CD4-positive, alpha-beta T cell (primary cell): ENCODE measurements at regions not wholly inside any gene's neighbourhood (a gene's known extent, or its start where the extent isn't known, plus 50 kb on each side); places are given as distances from the start of the nearest gene placed in this dataset.

Experiments
- ATAC-seq: fragments of 200-7000 bp; cut with Tn5 transposase; one replicate; pipeline ENCODE4 v1.10.0; 2022; ENCODE audit warnings: mild to moderate bottlenecking; ENCODE audit not compliant: poor library complexity
- CTCF ChIA-PET: fragments of 350-600 bp; sonication (Branson Sonifier 250); formaldehyde crosslinking; loops from one replicate; lab custom pipeline; 2021; ENCODE audit warnings: antibody characterized with exemption, inconsistent platforms; lab: Charles Lee
- POLR2A ChIA-PET: fragments of 350-600 bp; sonication (Branson Sonifier 250); formaldehyde crosslinking; loops from one replicate; lab custom pipeline; 2021; ENCODE audit warnings: antibody characterized with exemption, inconsistent platforms; lab: Charles Lee
- DNase-seq, 14 experiments: peaks; one replicate each; pipeline ENCODE4 v3.0.0-alpha.2; 2013 to 2020; ENCODE audit warnings: mixed read lengths in 2 of 14
- H3K27ac ChIP-seq, 2 donors: one replicate each; pipeline versions ENCODE4 v1.5.1 to v1.7.0; 2013; ENCODE audit warnings: low read length in 2 of 2, low read depth in 1 of 2, mild to moderate bottlenecking in 1 of 2
- H3K27me3 ChIP-seq, 2 experiments: 1 replicate in 1 of 2; 2 replicates in 1 of 2; pipeline versions ENCODE4 v1.6.1 to v1.7.0; 2013; ENCODE audit warnings: low read length in 2 of 2, control low read depth in 1 of 2, mild to moderate bottlenecking in 1 of 2, moderate library complexity in 1 of 2; ENCODE audit not compliant: insufficient read depth in 2 of 2, control insufficient read depth in 1 of 2
- H3K36me3 ChIP-seq: one replicate; pipeline ENCODE4 v1.6.1; 2013; ENCODE audit warnings: low read length, control low read depth; ENCODE audit not compliant: insufficient read depth
- H3K4me1 ChIP-seq: one replicate; pipeline ENCODE4 v1.6.1; 2013; ENCODE audit warnings: low read length, control low read depth; ENCODE audit not compliant: insufficient read depth
- H3K4me3 ChIP-seq: one replicate; pipeline ENCODE4 v1.5.1; 2013; ENCODE audit warnings: mild to moderate bottlenecking, low read length, moderate library complexity
- H3K9me3 ChIP-seq, 2 experiments: 1 replicate in 1 of 2; 2 replicates in 1 of 2; pipeline versions ENCODE4 v1.6.1 to v1.7.0; 2013; ENCODE audit warnings: low read length in 2 of 2, mild to moderate bottlenecking in 2 of 2, control low read depth in 1 of 2, moderate library complexity in 1 of 2; ENCODE audit not compliant: control insufficient read depth in 1 of 2, insufficient read depth in 1 of 2
- H3K27ac Mint-ChIP-seq: one replicate; pipeline ENCODE4 v1.8.0; 2020; ENCODE audit warnings: mixed read lengths
- H3K27me3 Mint-ChIP-seq: one replicate; pipeline ENCODE4 v1.8.0; 2021; ENCODE audit warnings: mixed read lengths
- H3K36me3 Mint-ChIP-seq: one replicate; pipeline ENCODE4 v1.8.0; 2021; ENCODE audit warnings: low read depth, mixed read lengths
- H3K4me1 Mint-ChIP-seq: one replicate; pipeline ENCODE4 v1.8.0; 2021; ENCODE audit warnings: low read depth, mixed read lengths
- H3K4me3 Mint-ChIP-seq: one replicate; pipeline ENCODE4 v1.8.0; 2020; ENCODE audit warnings: mild to moderate bottlenecking, mixed read lengths
- H3K9me3 Mint-ChIP-seq: one replicate; pipeline ENCODE4 v1.8.0; 2020; ENCODE audit warnings: mixed read lengths
- CTCF ChIP-seq: fragments of 200-600 bp; IDR thresholded peaks from one replicate; pipeline ENCODE4 v1.8.0; 2022; ENCODE audit warnings: antibody characterized with exemption, mild to moderate bottlenecking
- intact Hi-C, 2 experiments: fragments of 100-400 bp; cut with DNase I in 1 of 2; cut with micrococcal nuclease in 1 of 2; formaldehyde crosslinking; loops; one replicate each; pipeline versions ENCODE4 v1.15.1 to v1.9.0; 2023 to 2025; cut with DNase I, micrococcal nuclease

- Mint-ChIP-seq H3K27ac (no peak overlapping the region), H3K27me3 (no peaks in the 10 kb centered on the region), H3K4me3 (no peak overlapping the region), H3K9me3 (no peaks in the 10 kb centered on the region), H3K36me3 (no peaks in the 10 kb centered on the region), H3K4me1 (peaks cover 14% of the 10 kb centered on the region)
- no peaks in the 10 kb centered on the region for H3K27me3 ChIP-seq
- intact Hi-C loops, result no loop called here
- H3K36me3 ChIP-seq, result no peaks in the 10 kb centered on the region
- H3K4me3 ChIP-seq, result no peak overlapping the region
- ChIA-PET POLR2A (no interaction called here), CTCF (no interaction called here)
- no peaks in the 10 kb centered on the region for H3K9me3 ChIP-seq
- H3K27ac ChIP-seq, result no peak overlapping the region
- ATAC-seq (no peak), DNase-seq (no peak)
- H3K4me1 ChIP-seq, result peaks cover 6% of the 10 kb centered on the region
- TF ChIP-seq CTCF, result no peak
Measured at GRCh38 chrX:39202641-39203040, 401.4 kb downstream of the MID1IP1 start.

GRCh38 chrX:39203427-39203826, 402.2 kb downstream of the MID1IP1 start:
- ATAC-seq (no peak), DNase-seq (no peak)
- no peaks in the 10 kb centered on the region for H3K27me3 ChIP-seq
- H3K4me3 Mint-ChIP-seq, result no peak overlapping the region
- ChIA-PET POLR2A (no interaction called here), CTCF (no interaction called here)
- H3K27ac ChIP-seq, result no peak overlapping the region
- H3K36me3 Mint-ChIP-seq, result no peaks in the 10 kb centered on the region
- H3K27me3 Mint-ChIP-seq, result no peaks in the 10 kb centered on the region
- no peak for TF ChIP-seq CTCF
- intact Hi-C loops, result no loop called here
- no peak overlapping the region for H3K4me3 ChIP-seq
- H3K9me3 ChIP-seq, result no peaks in the 10 kb centered on the region
- H3K27ac Mint-ChIP-seq, result no peak overlapping the region
- H3K9me3 Mint-ChIP-seq, result no peaks in the 10 kb centered on the region
- no peaks in the 10 kb centered on the region for H3K36me3 ChIP-seq
- H3K4me1 Mint-ChIP-seq, result peaks cover 14% of the 10 kb centered on the region
- peaks cover 6% of the 10 kb centered on the region for H3K4me1 ChIP-seq

GRCh38 chrX:39204353-39204752, 403.1 kb downstream of the MID1IP1 start:
- no peaks in the 10 kb centered on the region for H3K9me3 ChIP-seq
- Mint-ChIP-seq H3K36me3 (no peaks in the 10 kb centered on the region), H3K4me3 (no peak overlapping the region), H3K27me3 (no peaks in the 10 kb centered on the region), H3K4me1 (peaks cover 14% of the 10 kb centered on the region), H3K9me3 (no peaks in the 10 kb centered on the region), H3K27ac (no peak overlapping the region)
- DNase-seq (no peak), ATAC-seq (no peak)
- no peak overlapping the region for H3K4me3 ChIP-seq
- no peak for TF ChIP-seq CTCF
- POLR2A ChIA-PET, result no interaction called here
- no peaks in the 10 kb centered on the region for H3K36me3 ChIP-seq
- H3K4me1 ChIP-seq, result peaks cover 6% of the 10 kb centered on the region
- CTCF ChIA-PET, result no interaction called here
- intact Hi-C loops, result no loop called here
- no peak overlapping the region for H3K27ac ChIP-seq
- H3K27me3 ChIP-seq, result no peaks in the 10 kb centered on the region
